DOHH2 (cell line): ENCODE measurements at regions not wholly inside any gene's neighbourhood (a gene's known extent, or its start where the extent isn't known, plus 50 kb on each side); places are given as distances from the start of the nearest gene placed in this dataset.

ENCODE experiments used
- EZH2phosphoT487 ChIP-seq: fragments of 200-600 bp; sonication (generic); IDR thresholded peaks from 2 replicates; pipeline ENCODE4 v1.6.1; 2017; ENCODE audit warnings: borderline replicate concordance, mild to moderate bottlenecking, antibody characterized with exemption, low read length, moderate library complexity, mixed read lengths
- TF ChIP-seq, protein P1 (sequence below): fragments of 200-600 bp; sonication (generic); IDR thresholded peaks from one replicate; pipeline ENCODE4 v1.5.1; 2014; ENCODE audit warnings: antibody characterized with exemption, mild to moderate bottlenecking, low read depth, low read length; ENCODE audit not compliant: poor library complexity, severe bottlenecking

DNA sequence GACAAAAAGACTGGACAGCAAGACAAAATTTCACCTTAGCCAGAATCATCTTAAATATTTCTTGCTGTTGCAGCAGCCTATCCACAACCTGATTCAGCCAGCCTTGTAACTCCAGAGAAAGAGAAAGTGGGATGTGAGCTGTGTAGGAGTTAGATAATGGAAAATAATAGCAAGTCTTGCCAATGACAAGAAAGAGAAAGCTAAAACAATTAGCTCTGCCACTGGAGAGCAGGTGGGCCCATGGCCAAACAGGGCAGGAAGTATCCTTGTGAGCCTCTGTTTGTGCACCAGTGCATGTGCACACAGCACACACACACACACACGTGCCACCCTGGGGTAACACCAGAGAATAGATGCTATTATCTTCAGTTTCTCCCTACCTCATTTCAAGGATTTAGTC is 106.0 kb upstream of the CCDC196 start:
- TF ChIP-seq, protein P1, sequence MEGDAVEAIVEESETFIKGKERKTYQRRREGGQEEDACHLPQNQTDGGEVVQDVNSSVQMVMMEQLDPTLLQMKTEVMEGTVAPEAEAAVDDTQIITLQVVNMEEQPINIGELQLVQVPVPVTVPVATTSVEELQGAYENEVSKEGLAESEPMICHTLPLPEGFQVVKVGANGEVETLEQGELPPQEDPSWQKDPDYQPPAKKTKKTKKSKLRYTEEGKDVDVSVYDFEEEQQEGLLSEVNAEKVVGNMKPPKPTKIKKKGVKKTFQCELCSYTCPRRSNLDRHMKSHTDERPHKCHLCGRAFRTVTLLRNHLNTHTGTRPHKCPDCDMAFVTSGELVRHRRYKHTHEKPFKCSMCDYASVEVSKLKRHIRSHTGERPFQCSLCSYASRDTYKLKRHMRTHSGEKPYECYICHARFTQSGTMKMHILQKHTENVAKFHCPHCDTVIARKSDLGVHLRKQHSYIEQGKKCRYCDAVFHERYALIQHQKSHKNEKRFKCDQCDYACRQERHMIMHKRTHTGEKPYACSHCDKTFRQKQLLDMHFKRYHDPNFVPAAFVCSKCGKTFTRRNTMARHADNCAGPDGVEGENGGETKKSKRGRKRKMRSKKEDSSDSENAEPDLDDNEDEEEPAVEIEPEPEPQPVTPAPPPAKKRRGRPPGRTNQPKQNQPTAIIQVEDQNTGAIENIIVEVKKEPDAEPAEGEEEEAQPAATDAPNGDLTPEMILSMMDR = no peak
- no peak for TF ChIP-seq EZH2phosphoT487
